GM13976 (cell line): ENCODE measurements at regions not wholly inside any gene's neighbourhood (a gene's known extent, or its start where the extent isn't known, plus 50 kb on each side); places are given as distances from the start of the nearest gene placed in this dataset.

Experiments
- DNase-seq: peaks from one replicate; pipeline ENCODE4 v3.0.0; 2012; ENCODE audit warnings: low spot score
- in situ Hi-C: fragments of 300-500 bp; cut with MboI; formaldehyde crosslinking; loops from one replicate; pipeline ENCODE4 v1.12.0; 2022; ENCODE audit warnings: low sequenced_read_pairs, mixed read lengths, inconsistent platforms; ENCODE audit not compliant: unreplicated experiment
- TF ChIP-seq, protein P1 (sequence below): IDR thresholded peaks from 2 replicates; pipeline ENCODE4 v1.5.1; 2012; ENCODE audit warnings: borderline replicate concordance, mild to moderate bottlenecking; ENCODE audit not compliant: insufficient read depth; ENCODE audit errors: extremely low read depth, missing control alignments, control extremely low read depth

DNA sequence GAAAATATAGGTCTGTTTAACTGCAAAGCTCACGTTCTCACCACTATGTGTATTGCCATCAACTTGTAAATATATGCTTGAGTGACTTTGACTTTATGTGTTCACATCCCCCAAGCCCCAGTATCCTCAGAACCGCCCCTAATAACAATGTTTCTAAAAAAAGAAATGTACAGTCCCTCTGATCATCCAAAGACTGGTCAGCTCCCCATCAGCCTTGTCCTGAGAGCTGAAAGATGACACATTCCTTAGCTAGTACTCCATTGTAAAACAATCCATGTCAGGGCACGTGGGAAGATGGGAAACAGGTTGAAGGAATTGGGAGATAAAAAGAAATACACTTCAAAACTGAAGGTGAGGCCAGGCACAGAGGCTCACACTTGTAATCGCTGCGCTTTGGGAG lies 279.4 kb upstream of the WWC1 start:
- TF ChIP-seq, protein P1, sequence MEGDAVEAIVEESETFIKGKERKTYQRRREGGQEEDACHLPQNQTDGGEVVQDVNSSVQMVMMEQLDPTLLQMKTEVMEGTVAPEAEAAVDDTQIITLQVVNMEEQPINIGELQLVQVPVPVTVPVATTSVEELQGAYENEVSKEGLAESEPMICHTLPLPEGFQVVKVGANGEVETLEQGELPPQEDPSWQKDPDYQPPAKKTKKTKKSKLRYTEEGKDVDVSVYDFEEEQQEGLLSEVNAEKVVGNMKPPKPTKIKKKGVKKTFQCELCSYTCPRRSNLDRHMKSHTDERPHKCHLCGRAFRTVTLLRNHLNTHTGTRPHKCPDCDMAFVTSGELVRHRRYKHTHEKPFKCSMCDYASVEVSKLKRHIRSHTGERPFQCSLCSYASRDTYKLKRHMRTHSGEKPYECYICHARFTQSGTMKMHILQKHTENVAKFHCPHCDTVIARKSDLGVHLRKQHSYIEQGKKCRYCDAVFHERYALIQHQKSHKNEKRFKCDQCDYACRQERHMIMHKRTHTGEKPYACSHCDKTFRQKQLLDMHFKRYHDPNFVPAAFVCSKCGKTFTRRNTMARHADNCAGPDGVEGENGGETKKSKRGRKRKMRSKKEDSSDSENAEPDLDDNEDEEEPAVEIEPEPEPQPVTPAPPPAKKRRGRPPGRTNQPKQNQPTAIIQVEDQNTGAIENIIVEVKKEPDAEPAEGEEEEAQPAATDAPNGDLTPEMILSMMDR = no peak
- no peak for DNase-seq
- in situ Hi-C loops = no loop called here

DNA sequence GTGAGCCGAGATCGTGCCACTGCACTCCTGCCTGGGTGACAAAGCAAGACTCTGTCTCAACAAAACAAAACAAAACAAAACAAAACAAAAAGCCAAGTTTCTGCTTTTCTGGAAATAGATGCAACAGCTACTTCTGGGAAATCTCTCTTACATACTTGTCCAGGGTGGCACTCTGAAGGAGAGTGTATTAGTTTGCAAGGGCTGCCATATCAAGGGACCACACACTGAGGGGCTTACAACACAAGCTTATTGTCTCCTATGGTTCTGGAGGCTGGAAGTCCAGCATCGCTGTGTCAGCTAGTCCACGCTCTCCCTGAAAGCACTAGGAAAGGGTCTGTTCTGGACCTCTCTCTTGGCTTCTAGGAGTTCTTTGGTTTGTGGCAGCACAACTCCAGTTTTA lies 277.9 kb upstream of the WWC1 start:
- in situ Hi-C loops = no loop called here
- DNase-seq = no peak
- TF ChIP-seq, protein P1 = no peak

DNA sequence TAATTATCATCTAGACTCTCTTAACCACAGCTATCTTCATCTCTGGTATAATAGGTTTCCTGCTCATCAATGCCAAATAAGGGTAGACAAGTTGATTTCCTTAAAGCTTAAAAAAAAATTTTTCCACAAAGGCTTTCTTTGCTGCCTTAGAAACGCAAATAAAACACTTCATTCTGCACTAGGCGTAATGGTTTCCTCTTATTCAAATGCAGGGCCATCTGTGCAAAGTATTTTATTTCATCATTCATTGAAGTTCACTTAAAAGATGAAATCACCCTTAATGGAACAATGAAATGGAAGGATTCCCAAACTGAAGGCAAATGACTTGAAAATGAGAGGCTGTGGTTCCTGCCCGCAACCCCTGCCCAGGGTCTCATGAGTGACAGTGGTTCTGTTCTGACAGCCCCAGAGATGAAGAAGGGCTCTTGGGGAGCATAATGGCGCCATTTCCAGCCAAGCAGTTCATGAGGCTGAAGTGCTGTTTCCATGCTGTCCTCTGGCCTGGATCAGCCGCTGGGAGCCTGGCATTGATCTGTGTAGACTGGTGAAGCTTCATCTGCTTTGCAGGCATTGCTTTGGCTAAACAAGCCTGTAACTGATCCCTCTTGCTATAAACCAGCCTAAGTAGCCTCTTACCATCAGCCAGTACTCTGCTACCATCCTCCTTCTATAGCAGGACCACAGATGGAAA lies 276.9 kb upstream of the WWC1 start:
- no peak for DNase-seq
- TF ChIP-seq, protein P1 = no peak
- in situ Hi-C loops = no loop called here

DNA sequence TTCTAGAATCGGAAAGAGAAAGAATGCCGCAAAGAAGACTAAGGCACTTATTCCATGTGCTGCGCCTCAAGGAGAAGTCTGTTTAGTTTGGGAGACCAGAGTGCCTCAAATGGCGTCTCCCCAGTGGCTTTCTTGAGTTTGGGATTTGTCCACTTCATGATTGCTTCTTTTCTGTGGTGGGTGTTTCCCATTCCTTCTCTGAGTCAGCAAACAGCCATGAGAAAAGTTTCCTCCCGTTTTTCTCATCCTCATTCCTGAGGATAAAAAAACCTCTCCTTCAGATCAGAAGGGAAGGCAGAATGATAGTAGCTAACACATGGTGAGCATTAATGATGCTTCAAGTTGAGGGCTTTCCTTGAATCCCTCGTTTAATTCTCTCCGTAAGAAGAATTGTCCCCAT lies 275.9 kb upstream of the WWC1 start:
- TF ChIP-seq, protein P1 = no peak
- in situ Hi-C loops = no loop called here
- no peak for DNase-seq

DNA sequence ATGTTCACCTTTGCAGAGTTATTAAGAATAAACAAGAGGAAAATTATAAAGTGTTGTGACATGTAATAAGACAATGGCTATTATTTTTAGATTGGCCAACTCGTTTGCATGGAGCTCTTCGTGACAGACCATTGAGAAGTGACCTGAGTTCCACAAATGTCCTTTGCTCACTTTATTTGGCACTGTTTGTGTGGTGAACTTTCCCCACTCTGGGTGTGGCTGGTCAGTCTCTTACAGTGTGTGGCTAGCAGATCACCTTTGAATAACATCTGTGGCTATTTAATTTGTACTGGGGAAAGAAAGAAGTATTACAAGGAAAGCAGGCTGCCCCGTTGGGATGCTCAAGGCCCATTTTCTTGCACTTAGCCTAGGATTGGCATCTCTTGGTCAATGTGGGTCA lies 274.1 kb upstream of the WWC1 start:
- TF ChIP-seq, protein P1 = no peak
- in situ Hi-C loops = no loop called here
- DNase-seq = no peak

DNA sequence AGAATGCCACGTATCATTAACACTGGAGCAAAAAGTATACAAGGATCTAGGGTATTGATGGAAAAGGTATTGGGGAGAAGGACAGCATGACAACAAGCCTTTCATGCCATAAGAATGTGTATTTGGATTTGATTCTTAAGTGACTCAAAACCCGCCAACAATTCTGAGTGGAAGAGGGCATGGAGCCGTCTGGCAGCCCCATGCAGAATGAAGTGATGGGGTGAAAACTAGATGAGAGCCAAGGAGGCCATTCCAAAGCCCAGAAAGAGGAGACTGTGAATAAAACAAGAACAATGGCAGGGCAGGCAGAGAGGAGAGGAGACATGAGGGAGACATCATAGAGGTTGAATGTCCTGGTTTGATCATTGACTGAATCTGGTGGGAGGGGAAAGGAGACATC lies 272.3 kb upstream of the WWC1 start:
- in situ Hi-C loops = no loop called here
- DNase-seq = no peak
- TF ChIP-seq, protein P1 = no peak
